SKM-1 treated with dmso at 0.1 percent for 144 hours (cell line): ENCODE measurements at regions not wholly inside any gene's neighbourhood (a gene's known extent, or its start where the extent isn't known, plus 50 kb on each side); places are given as distances from the start of the nearest gene placed in this dataset.

Source experiments
- DNase-seq: peaks from one replicate; lab custom pipeline; 2025; ENCODE audit not compliant: unreplicated experiment; lab: John Stamatoyannopoulos, UW

DNA sequence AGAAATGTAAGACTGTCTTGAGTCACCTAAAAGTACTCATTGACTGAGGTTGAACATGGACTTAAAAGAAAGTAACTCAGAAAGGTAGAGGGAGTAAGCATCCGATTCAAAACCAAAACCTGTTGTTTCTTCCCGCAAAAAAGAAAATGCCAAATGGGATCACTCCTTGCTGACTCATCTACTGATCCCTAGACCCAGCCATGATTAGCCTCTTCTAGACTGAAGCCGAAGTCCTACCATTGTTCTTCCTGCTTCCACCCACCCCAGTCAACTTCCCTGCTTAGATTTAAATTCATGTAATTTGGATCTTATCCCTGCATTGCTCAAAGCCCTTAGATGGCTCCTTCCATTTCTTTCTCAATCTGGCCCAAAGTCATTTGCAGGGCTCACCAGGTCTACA, 760.5 kb upstream of the SOX9 start:
- no peak for DNase-seq

DNA sequence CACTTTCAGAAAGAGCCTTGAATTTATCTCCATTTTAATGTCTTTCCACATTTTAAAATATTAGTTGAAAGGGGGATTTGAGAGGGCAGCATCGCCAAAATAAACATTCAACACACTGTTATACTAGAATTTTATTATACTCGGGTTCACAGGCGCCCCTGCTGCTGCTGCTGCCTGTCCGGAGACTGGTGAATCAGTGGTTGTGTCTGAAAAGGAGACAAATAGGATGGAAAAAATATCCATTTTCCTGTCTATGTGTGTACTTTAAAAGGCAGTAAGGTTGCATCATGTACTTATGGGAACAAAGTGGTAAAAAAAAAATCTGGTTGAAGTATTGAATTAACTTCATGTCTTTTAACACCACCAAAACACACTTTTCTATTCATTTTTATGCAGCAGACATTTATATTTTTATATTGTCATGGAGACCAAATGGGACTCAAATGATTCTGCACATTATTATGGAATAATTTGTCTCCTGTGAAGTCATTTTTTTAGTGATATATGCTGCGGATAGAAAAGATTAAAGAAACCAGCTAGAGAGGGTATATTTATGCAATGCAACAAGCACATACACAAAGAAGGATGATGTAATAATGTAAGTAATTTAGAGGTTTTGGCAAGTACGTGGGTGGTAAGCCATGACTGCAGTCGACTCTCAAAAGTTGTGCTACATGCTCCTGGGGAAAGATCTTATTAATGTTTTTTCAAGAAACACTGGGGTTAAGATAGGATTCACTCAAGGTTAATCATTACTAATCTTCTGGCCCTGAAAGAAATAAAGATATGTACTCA, 759.0 kb upstream of the SOX9 start:
- no peak for DNase-seq

DNA sequence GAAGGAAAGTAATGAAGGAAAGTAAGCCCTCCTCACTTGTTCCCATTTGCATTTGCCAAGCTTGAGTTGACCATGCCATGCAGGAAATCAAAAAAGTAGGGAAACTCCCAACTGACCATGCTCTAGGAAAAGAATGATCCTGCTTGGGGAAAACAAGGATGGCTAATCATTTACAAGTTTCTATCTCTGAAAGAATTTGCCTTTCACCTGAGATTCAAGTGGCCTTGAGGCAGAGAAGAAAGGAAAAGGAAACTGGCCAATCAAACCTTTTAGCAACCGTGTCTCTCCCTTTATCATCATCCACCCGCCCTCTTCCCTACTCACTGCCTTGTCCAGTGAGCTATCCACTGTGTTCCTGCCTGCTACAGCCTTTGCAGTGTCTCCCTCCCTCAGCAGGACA, 757.2 kb upstream of the SOX9 start:
- DNase-seq: no peak

DNA sequence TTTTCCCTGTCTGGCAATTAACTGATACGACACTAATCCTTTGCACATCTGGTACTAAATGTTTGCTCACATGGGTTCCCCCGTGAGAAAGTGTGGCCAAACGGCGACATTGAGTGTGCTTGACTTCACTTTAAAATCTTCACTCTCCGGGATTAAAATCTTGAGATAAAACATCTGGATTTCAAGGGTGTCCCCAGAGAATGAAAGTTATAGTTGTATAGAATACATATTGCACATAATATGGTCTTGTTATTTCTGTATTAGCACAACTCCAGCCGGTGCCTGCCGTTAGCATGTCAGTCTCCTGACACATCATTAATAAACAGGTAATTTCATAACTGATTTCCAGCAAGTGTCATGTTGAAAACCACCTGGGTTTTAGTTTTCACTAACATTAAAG, 749.0 kb upstream of the SOX9 start:
- DNase-seq: no peak

DNA sequence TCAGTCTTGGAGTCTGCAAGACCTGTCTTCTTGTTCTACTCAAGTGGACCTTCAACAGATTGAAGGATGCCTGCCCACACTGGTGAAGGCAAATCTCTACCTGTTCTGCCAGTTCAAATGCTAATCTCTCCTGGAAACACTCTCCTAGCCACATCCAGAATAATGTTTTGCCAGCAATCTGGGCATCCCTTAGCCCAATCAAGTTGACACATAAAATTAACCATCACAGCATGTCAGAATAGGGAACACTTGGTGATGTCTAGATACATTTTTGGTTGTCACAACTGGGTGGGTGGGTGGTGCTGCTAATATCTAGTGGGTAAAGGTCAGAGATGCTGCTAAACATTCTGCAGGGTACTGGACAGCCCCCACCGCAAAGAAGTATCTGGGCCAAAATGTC, 744.9 kb upstream of the SOX9 start:
- no peak for DNase-seq

DNA sequence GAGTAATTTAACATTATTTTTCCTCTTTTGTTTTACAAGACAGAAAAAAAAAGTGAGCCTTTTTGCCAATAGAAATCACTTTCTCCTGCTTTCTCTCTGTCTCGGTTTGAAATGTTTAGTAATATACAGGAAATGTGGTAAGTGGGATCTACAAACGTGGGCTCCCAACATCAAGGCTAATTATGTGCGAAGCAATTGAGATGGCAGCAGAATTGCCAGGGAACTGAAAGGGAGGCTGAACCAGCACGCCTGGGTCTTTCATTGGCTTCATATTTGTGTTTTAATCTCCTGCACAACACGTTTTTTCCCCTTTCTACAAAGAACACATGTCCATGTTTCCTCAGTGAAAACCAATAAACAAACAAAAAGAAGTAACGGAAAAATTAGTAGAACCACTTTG, 743.9 kb upstream of the SOX9 start:
- DNase-seq: no peak

DNA sequence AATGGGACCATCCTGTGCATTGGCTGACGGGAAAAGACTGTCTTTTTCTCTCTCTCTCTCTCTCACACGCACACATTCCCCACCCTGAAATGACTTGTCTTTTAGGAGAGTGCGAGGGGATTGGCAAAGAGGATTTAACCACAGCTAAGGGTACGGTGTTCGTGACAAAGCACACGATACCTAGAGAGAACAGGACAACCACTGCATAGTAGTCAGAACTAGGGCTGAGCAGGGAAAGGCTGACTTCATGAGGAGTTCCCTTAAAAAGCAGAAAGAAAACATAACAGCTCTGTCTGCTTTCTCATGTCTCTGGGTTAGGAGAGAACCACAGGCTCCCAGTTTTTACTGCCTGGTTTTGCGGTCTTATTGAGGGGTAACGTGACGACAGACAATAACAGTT, 742.8 kb upstream of the SOX9 start:
- DNase-seq: no peak

DNA sequence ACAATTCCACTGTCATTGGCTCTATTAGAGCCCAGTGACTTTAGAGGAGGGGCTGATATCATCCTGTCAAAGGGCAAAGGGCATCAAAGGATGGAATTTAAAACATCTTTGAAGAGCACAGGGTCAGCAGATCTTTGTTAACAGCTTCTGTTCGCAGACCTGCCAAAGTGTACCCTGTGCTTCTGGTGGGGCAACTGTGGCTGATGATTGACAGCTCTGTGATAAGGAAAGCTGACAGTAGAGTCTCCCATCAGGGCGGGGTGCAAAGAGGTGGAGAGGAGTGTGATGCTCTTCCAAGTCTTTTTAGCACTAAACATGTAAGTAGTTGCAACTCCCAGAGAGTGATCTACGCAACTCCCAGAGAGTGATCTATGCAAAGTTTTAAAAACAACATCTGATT, 742.1 kb upstream of the SOX9 start:
- DNase-seq: no peak

DNA sequence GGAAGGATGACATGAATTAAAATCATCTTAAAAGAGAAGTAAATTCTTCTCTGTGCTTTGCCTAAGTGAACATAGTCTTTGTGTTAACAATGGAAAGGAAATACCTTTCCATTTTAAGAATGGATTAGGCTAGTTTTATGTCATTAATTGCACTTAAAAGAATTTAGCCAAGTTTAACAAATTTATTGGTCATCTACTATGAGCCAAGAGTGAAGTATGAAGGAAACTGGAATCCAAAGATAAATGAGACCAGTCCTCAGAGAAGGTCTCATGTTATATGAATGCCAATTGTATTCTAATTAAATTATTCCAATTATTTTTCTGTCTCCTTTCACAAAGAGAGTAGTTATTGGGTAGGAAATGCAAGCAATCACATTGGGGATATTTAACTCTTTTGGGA, 741.3 kb upstream of the SOX9 start:
- DNase-seq: no peak

DNA sequence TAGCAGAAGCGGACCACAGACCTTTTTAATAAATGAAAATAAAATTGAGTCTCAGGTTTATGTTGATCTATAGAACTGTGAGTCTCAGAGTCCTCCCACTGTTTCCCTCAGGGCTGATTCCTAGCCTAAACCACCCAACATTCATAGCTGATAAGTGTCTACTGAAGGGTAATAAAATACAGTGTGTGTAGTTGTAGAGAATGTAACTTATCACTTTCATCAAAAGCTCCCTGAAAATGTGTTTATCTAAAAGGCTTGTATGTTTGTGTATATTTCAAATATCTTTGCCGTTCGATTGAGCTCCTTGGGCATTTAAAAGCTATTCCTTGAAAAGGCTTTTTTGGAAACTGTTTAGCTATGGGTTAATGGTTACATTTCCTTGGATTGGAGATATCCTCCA, 740.3 kb upstream of the SOX9 start:
- no peak for DNase-seq

DNA sequence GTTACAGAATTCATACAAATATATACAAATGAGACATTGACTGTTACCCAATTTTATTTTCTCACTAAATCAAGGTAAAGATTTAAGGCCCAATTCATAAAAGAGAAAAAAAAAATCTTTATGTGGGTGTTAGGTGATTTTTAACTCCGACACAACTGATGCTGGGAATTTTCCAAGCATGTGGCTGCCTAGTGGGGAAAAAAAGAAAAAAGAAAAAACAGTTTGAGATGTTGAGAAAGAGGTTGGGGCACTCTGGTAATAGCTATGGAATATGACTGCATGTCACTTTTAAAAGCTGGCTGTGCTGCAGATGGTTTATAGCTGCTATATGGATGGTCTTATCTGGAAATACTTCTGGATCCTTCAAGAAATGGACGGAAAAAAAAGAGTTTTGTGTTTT, 739.9 kb upstream of the SOX9 start:
- DNase-seq: no peak

DNA sequence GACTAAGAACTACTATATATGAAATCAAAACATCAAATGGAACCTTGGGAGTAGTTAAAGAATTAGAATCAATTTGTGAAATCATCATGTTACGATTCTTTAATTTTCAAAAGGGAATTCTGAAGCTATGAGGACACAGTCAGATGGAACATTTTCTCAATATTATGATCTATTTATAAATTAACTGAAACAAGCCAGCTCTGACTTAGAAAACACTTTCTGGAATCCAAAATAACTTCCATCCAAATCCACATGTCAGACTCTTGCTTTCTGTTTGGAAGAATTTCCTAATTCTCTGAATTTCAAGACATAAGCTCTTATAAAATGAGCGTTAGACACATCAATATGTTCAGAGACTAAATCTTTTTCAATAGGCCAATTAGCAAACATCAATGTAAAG, 737.7 kb upstream of the SOX9 start:
- no peak for DNase-seq

DNA sequence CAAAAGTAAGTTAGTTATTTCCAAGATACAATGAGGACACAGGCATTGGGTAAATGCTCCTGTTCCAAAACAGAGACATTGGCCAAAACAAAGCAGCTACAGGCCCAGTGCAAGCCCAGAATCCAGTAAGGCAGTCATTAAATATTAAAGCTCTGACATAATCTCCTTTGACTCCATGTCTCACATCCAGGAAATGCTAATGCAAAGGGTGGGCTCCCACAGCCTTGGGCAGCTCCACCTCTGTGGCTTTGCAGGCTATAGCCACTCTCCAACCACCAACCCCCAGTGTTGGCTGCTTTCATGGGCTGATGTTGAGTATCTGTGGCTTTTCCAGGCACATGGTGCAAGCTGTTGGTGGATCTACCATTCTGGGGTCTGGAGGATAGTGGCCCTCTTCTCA, 733.4 kb upstream of the SOX9 start:
- no peak for DNase-seq

DNA sequence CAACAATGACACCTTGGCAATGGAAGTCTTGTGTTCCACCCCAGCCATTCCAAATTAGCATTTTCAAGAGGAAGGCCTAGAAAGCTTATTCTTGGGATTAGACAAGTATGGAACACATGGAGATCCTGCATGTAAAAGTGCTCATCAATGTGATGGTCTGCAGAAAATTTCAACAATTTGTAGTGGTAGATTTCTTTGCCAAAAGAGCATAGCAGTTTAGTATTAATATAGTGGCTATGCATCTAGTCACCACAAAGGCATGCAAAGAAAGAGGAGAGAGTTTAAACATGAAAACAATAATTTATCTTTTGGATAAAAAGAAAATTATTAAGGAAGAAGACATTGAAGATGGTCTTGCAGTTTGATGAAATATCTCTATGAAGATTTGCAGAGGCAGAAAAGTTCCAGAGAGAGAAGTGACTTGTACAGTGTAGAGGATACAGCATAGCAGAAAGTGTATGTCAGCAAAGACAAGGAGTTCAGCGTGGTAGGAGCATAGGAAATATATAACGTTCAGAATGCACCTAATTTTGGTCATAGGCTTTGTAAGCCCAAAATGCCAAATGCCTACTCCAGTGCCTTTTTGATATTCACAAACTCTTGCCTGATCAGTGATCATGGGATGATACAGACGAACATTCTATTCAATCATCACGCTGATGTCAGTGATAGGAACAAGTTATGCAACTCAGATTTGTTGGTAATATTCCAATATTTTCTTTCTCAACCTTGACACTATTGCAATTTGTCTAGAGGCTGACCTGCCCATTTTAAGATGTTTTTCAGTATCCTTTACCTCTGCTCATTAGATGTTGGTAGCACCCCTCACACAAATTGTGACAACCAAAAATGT, 727.9 kb upstream of the SOX9 start:
- no peak for DNase-seq

DNA sequence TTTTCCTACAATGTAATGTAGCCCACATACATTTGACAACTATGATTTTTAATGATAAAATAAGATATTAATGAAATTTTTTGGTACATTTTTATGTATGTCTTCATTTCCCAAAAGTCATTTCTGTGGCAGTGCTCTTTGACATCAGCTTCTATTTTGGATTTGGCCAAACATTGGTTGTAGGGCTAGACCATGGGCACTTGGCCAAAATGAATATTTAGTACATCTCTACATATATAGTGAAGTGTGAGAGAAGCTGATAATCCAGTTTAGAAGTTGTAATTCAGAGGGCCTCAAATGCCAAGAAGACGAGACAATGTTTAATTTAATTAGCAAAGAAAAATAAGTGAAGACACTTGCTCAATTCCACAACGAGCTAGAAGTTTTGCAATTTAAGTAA, 724.9 kb upstream of the SOX9 start:
- DNase-seq: no peak

DNA sequence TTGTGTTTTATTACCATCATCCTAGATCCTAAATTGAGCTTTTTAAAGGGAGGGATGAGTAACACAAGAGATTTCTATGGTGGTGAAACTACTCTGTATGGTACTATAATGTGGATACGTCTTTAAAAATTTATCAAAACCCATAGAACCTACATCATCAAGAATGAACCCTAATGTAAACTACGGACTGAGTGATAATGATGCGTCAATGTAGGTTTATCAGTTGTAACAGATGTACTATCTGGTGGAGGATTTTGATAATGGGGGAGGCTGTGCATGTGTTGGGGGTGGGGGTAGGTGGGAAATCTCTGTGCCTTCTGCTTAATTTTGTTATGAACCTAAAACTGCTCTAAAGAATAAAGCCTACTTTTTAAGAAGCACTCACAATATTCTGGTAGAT, 724.1 kb upstream of the SOX9 start:
- DNase-seq: no peak

DNA sequence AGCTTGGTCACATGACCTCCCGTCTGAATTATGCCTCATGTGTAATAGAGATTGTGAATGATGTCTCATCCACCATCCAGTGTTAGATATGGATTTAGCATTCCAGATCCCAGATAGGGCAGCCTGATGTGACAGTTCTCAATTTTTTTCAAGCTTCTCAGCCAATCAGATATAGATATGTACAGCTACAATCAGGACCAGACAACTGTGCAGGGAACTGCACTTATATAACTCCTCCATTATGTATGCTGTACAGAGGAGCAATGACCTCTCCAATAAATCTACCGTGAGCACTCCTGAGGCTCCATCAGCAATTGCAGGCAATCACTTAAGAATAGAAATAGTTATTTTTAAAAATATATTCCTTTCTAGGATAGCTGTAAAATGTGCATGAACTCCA, 722.8 kb upstream of the SOX9 start:
- DNase-seq: no peak

DNA sequence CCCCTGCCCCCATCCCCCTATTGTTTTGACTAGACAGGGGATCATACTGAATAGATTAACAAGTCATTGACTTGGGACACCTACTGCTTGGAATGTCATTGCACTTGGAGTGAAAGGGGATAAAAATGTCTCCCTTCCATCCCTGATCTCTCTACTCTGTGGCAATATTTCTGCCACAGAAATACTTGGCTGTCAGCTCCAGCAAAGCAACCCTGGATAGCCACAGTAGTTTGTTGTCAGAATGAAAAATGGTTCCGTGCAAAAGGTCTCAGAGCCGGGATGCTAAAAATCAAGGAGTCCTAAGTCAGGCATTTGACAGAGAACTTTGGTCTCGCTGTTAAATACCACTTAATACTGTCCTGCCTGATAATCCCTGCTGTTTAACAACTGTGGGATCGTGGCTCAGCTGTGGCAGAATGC, 722.0 kb upstream of the SOX9 start:
- DNase-seq: no peak

DNA sequence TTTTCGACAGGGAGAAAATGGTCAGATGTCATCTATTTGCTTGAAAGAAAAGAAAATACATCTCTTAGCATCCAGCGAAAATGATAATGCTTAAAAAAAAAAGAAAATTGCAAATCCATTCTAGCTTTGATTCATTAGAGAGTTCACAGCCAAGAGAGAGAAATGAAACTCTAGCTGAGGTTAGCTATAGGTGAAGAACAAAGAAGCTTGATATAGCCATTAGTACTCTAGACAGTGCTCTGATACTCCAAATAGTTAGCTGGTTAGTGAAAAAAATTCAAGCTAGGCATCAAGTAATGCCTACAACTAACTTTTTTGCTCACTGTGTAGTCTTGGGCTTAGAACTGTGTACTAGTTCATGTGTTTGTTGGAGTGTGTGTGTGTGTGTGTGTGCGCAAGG, 721.6 kb upstream of the SOX9 start:
- no peak for DNase-seq

DNA sequence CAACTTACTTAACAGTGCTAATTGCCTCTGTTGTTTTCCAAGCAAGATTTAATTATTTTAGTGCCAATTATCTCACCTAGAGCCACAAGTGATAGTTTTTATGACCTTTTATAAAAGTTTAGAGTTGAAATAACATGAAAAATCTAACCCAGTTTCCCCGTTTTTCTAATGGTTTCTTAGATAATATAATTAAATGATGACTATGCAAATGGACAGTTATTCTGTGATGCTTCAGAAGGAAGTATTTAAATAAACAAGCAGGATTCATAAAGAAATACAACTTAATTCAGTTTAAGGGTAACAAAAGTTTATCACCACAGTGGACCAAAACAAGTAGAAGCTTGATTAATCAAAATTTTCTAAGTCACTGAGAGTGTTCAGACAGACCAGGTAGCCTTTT, 721.2 kb upstream of the SOX9 start:
- DNase-seq: no peak

DNA sequence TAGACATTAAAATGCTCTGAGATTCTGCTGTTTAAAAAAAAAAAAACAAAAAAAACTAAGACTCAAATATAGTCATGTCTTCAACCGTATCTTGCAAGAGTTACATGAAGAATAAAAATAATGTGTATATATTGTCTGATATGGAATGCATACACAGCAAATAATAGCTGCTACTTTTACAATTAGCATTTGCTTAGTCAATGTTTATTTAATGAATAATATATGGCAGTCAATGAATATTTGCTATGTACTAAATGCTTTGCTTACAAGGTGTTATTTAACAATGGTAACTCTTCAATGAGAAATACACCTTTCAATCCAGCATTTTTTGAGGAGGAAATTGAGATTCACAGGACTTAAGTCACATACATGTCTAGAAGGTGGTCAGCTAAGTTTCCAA, 718.8 kb upstream of the SOX9 start:
- no peak for DNase-seq

DNA sequence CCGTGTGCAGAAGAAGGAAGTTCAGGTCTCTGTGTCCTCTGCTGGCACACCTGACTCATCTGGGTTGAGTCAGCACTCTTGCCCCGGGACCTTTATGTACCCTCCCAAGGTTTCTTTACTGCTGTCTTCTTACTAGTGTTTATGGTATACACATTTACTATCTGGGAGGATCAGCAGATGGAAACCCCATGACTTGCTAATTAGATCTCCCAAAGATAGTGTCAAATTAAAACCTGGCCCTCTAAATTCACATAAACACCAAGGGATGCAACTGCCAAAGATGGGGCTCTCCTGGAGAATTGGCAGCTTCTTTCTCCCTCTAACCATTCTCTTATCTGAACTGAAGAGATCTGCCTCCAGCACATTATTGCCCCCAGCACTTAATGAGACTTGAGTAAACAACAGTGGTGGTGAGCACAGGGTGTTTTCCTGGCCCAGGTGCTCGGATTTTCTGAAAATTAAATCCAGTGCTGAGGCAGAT, 718.1 kb upstream of the SOX9 start:
- no peak for DNase-seq
